ENCODE measurements at regions not wholly inside any gene's neighbourhood (a gene's known extent, or its start where the extent isn't known, plus 50 kb on each side); places are given as distances from the start of the nearest gene placed in this dataset.
A peak's percentile ranks its signal among the peaks of the same experiment; 100 is the strongest.

DNA sequence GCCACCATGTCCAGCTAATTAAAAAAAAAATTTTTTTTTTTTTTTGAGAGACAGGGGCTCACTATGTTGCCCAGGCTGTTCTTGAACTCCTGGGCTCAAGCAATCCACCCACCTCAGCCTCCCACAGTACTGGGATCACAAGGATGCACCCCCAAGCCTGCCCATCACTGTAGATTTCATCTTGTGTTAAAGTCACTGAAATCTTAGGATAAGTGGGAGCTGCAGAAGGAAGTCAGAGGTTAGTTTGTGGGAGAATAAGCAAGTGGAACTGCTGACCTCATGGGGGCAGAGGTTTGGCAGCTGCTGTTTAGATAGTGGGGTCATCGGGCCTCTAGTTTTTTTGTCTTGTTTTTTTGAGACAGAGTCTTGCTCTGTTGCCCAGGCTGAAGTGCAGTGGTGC is 59.7 kb upstream of the MAX start:
- TF ChIP-seq POLR2A (IDR thresholded peaks at IDR 0.05) (no peak), EP300 (IDR thresholded peaks at IDR 0.05) (no peak), POLR2AphosphoS5 (IDR thresholded peaks at IDR 0.05) (no peak)
- TF ChIP-seq, protein P1, sequence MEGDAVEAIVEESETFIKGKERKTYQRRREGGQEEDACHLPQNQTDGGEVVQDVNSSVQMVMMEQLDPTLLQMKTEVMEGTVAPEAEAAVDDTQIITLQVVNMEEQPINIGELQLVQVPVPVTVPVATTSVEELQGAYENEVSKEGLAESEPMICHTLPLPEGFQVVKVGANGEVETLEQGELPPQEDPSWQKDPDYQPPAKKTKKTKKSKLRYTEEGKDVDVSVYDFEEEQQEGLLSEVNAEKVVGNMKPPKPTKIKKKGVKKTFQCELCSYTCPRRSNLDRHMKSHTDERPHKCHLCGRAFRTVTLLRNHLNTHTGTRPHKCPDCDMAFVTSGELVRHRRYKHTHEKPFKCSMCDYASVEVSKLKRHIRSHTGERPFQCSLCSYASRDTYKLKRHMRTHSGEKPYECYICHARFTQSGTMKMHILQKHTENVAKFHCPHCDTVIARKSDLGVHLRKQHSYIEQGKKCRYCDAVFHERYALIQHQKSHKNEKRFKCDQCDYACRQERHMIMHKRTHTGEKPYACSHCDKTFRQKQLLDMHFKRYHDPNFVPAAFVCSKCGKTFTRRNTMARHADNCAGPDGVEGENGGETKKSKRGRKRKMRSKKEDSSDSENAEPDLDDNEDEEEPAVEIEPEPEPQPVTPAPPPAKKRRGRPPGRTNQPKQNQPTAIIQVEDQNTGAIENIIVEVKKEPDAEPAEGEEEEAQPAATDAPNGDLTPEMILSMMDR (IDR thresholded peaks at IDR 0.05): no peak
- Histone ChIP-seq H3K4me1 (peaks cover 0 to 10% (median 3%) of the 10 kb centered on the region in 4 donors), H3K9me3 (no peaks in the 10 kb centered on the region), H3K36me3 (no peaks in the 10 kb centered on the region), H3K27ac (no peak overlapping the region), H3K4me3 (no peak overlapping the region), H3K27me3 (no peaks in the 10 kb centered on the region)
- DNase-seq (no peak), ATAC-seq (ENCODE audit: low FRiP score in 2 of 2) (no peak)
- 45 to 56% methylated on average over 1 of the region's 1 CpG for WGBS, 2 donors

DNA sequence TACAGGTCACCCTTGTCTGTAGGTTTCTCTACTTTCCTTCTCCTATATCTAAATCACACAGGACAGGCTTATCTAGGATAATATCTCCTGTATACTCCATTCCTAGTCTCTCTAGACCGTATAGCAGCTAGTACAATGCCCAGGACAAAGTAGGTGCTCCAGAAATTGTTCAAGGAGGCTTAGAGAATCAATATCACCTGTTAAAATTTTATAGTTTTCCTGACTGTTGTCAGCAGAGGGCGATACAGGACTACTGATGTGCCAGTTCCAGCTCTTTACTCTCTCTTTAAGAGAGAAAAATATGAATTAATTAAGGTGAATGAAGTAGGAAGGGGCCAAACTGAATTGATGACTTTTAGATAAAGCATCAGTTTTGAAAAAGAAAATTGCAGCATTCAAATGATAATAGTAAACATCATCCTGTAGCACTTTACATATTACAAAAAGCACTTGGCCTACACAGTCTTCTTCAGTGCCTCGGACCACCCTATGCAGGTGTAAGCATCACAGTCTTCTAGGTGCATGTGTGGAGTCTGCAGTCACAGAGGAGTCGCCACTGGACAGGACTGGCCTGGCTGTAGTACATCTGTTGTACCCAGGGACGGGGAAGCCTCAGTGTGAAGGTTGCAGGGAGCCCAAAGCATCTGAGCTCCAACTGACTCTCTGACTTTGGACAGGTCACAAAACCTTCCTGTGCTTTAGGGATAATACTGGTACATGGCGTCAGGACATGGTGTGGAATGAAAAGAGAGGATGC is 61.9 kb upstream of the MAX start:
- Histone ChIP-seq H3K4me1 (peaks cover 0 to 10% (median 0%) of the 10 kb centered on the region in 4 donors), H3K27me3 (no peaks in the 10 kb centered on the region), H3K9me3 (no peaks in the 10 kb centered on the region), H3K36me3 (no peaks in the 10 kb centered on the region), H3K4me3 (no peak overlapping the region), H3K27ac (no peak overlapping the region)
- WGBS, 2 donors: 41% methylated on average over 6 of the region's 6 CpGs
- DNase-seq: peak in 1 of 2 donors; percentile 23
- peak; percentile 38 to 75 for ATAC-seq (ENCODE audit: low FRiP score in 2 of 2)
- TF ChIP-seq, protein P1 (IDR thresholded peaks at IDR 0.05): peak; percentile 23 to 60 (median 46)
- TF ChIP-seq EP300 (IDR thresholded peaks at IDR 0.05): no peak

DNA sequence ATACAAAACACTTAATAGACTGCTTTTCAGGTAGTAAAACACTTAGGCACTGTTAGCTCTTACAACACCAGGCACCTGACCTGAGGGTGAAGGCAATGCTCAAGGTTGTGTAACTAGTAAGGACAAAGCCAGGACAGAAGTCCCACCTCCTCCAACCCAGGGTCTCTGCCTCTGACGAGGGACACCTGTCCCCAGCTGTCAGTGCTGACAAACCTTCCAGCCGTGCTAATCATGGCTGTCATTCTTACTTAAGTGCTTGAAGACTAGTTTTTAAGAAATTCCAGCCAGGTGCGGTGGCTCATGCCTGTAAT is 62.5 kb upstream of the MAX start:
- TF ChIP-seq POLR2AphosphoS5 (IDR thresholded peaks at IDR 0.05): no peak
- no peak for TF ChIP-seq EP300 (IDR thresholded peaks at IDR 0.05)
- TF ChIP-seq, protein P1 (IDR thresholded peaks at IDR 0.05): no peak
- no peak for TF ChIP-seq POLR2A (IDR thresholded peaks at IDR 0.05)
- no peaks in the 10 kb centered on the region for H3K9me3 ChIP-seq
- peaks cover 0 to 10% (median 0%) of the 10 kb centered on the region in 4 donors for H3K4me1 ChIP-seq
- peak; percentile 5 to 61 for ATAC-seq (ENCODE audit: low FRiP score in 2 of 2)
- 73 to 90% methylated on average over 3 of the region's 3 CpGs for WGBS, 2 donors
- H3K4me3 ChIP-seq: no peak overlapping the region
- no peak overlapping the region for H3K27ac ChIP-seq
- peak in 1 of 2 donors; percentile 68 for DNase-seq
- no peaks in the 10 kb centered on the region for H3K27me3 ChIP-seq
- no peaks in the 10 kb centered on the region for H3K36me3 ChIP-seq

DNA sequence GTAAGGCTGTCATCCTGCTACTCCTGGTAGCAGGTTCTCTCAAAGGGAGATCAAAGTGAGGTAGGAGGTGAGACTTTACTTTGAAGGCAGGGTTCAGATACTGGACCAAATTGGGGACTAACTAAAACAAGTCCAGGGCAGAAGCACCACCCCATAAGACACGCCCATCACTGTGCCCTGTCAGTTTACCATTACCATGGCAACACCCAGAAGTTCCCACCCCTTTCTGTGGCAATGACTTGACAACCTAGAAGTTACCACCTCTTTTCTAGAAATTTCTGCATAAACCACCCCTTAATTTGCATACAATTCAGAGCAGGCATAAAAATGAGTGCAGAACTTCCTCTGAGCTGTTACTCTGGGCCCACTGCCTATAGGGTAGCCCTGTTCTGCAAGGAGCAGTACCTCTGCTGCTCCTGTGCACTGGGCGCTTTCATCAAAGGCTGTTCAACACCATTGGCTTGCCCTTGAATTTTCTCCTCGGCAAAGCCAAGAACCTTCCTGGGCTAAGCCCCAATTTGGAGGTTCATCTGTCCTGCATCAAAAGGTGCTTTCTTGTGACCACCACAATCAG is 64.8 kb upstream of the MAX start:
- Histone ChIP-seq H3K27ac (no peak overlapping the region), H3K36me3 (no peaks in the 10 kb centered on the region), H3K4me3 (no peak overlapping the region), H3K4me1 (peaks cover 7 to 13% (median 8%) of the 10 kb centered on the region in 4 donors), H3K27me3 (no peaks in the 10 kb centered on the region), H3K9me3 (no peaks in the 10 kb centered on the region)
- 86 to 95% methylated on average over 3 of the region's 3 CpGs for WGBS, 2 donors
- DNase-seq (no peak), ATAC-seq (ENCODE audit: low FRiP score in 2 of 2) (no peak)
- TF ChIP-seq, protein P1 (IDR thresholded peaks at IDR 0.05): no peak
- TF ChIP-seq EP300 (IDR thresholded peaks at IDR 0.05): no peak
- TF ChIP-seq POLR2AphosphoS5 (IDR thresholded peaks at IDR 0.05): no peak
- TF ChIP-seq POLR2A (IDR thresholded peaks at IDR 0.05): no peak

DNA sequence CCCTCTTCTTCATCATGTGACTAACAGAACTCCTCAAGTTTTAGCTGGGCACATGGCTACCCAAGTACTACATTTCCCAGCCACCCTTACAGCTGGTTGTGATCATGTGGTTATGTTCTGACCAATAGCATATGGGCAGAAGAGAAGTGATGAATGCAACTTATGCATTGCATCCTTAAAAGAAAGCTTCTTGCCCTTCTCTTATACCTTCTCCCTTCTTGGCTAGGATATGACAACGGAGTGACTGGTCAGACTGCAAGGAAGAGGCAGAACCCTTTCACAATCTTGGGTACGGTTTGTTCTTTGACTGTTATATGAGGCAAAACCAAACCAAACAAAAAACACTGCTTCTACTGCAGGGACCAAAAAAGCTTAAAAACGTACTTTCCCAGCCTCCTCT is 66.5 kb upstream of the MAX start:
- ATAC-seq (ENCODE audit: low FRiP score in 2 of 2) (no peak), DNase-seq (no peak)
- peaks cover 7 to 13% (median 8%) of the 10 kb centered on the region in 4 donors for H3K4me1 ChIP-seq
- H3K27ac ChIP-seq: no peak overlapping the region
- H3K36me3 ChIP-seq: no peaks in the 10 kb centered on the region
- no peak for TF ChIP-seq EP300 (IDR thresholded peaks at IDR 0.05)
- TF ChIP-seq POLR2A (IDR thresholded peaks at IDR 0.05): no peak
- TF ChIP-seq POLR2AphosphoS5 (IDR thresholded peaks at IDR 0.05): no peak
- TF ChIP-seq, protein P1 (IDR thresholded peaks at IDR 0.05): no peak
- no peaks in the 10 kb centered on the region for H3K9me3 ChIP-seq
- no peak overlapping the region for H3K4me3 ChIP-seq
- H3K27me3 ChIP-seq: no peaks in the 10 kb centered on the region
- WGBS, 2 donors: 68 to 70% methylated on average over 3 of the region's 3 CpGs

Measured in upper lobe of left lung (tissue), 6 donors.